ENCODE measurements at regions not wholly inside any gene's neighbourhood (a gene's known extent, or its start where the extent isn't known, plus 50 kb on each side); places are given as distances from the start of the nearest gene placed in this dataset.

DNA sequence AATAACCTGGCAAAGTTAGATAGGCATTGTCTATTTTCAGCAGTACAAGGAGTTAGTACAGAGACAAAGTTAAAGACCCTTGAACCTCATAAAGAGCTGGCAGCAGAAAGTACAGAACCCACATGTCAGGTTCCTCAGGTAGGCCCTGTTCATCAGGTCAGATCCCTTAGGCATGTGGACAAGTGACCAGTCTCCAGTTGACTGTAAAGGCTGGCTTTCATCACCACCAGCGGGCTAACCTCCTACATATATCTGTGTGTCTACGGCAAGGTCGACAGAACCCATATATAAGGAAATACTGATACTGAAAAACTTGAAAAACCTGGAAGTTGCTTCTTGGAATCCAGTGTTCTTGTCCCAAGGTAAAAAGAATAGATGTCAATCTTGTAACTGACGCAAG is 223.1 kb upstream of the SGK1 start:
- no peak for TF ChIP-seq POLR2A (IDR thresholded peaks at IDR 0.05)
- TF ChIP-seq, protein P1, sequence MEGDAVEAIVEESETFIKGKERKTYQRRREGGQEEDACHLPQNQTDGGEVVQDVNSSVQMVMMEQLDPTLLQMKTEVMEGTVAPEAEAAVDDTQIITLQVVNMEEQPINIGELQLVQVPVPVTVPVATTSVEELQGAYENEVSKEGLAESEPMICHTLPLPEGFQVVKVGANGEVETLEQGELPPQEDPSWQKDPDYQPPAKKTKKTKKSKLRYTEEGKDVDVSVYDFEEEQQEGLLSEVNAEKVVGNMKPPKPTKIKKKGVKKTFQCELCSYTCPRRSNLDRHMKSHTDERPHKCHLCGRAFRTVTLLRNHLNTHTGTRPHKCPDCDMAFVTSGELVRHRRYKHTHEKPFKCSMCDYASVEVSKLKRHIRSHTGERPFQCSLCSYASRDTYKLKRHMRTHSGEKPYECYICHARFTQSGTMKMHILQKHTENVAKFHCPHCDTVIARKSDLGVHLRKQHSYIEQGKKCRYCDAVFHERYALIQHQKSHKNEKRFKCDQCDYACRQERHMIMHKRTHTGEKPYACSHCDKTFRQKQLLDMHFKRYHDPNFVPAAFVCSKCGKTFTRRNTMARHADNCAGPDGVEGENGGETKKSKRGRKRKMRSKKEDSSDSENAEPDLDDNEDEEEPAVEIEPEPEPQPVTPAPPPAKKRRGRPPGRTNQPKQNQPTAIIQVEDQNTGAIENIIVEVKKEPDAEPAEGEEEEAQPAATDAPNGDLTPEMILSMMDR (IDR thresholded peaks at IDR 0.05) = no peak

All from heart left ventricle (tissue), 13 donors.